ENCODE measurements at regions not wholly inside any gene's neighbourhood (a gene's known extent, or its start where the extent isn't known, plus 50 kb on each side); places are given as distances from the start of the nearest gene placed in this dataset.

DNA sequence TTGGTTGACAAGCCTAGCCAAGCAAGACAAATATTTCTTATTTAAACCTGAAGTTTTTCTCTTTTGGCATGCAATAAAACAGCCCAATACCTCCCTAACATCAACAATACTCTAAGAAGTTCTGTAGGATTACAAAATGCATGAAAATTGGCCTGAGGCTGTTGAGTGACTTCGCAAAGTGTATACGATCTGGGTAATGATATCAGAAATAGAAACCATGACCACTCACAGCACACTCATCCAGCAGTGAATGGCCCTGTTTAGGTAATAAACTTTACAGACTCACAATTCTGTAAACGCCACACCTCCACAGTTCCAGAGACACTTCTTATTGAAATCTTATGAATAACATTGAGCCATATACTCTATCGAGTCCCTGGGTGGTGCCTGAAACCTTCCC, 83.0 kb upstream of the NAALADL2 start:
- no peak for DNase-seq (ENCODE audit: low read depth in 3 of 3)

DNA sequence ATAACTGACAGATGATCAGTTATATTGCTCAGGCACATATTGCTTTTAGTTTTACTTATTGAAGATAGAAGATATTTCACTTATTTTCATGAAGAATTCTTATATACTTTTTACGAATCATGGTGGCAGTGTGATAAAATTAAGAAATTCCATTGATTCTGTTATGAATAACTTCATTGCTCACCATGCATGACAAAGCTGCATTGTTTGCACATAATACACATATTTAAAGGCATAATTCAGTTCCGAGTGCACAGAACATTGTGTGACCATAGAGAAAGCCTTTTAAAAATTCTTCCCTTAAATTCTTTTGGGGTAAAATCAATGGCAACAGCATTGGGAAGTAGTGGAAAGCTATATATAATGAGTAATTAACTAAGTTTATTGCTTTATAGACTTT, 82.5 kb upstream of the NAALADL2 start:
- DNase-seq (ENCODE audit: low read depth in 3 of 3), result no peak

DNA sequence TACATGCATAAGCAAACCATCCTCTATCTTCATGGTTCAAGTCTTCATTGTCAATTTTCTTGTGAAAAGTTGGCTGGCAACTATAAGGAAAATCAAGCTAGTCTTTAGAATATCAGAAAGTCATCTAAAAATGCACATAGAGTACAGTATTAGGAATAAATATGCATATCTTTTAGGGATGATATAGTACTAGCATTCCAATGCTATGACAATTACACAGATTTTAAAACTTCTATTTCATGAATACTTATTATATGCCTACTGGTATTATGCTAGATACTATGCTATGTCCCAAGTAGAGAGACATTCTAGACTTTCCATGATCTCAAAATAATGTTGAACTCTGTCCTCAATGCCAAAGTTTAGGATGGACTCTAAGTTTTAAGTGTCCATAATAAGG, 81.3 kb upstream of the NAALADL2 start:
- no peak for DNase-seq (ENCODE audit: low read depth in 3 of 3)

GRCh38 chr3:174783502-174783901, 75.6 kb upstream of the NAALADL2 start:
- no peak for DNase-seq (ENCODE audit: low read depth in 3 of 3)

GRCh38 chr3:174784206-174784934, 74.8 kb upstream of the NAALADL2 start:
- DNase-seq (ENCODE audit: low read depth in 3 of 3), result no peak

DNA sequence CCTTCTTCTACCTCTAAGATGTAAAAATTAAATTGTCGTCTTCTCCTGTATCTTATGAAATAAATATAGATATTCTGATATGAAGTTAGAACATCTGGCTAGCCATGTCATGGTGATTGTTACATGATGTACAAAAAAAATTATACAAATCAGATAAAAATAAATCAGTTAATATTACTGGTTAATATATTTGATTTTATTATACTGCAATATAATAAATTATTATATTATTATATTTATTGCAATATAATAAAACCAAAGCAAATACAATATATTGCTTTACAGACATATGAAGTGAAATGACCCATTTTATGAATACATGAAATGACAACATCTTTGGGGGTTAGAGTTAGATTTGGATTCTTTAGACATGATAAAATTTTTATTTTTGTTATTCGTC, 72.3 kb upstream of the NAALADL2 start:
- DNase-seq (ENCODE audit: low read depth in 3 of 3), result no peak

GRCh38 chr3:174791161-174791560, 68.0 kb upstream of the NAALADL2 start:
- DNase-seq (ENCODE audit: low read depth in 3 of 3), result no peak

DNA sequence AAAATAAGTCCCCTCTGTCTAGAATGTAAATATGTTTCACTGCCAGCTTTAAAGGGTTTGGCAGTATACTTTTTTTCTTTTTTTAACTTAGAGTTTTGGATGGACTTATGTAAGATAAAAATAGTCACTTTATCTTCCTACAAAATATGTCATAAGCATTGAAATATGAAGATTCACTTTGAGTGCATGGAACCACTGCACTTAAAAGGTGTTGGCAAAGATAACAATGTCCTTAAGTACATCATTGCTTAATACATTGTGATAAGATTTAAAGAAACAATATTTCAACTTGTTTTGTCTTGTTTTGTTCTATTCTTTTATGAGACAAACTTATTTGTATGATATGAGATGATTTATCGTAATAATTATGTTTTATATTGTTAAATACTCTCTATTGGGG, 66.3 kb upstream of the NAALADL2 start:
- no peak for DNase-seq (ENCODE audit: low read depth in 3 of 3)
